ENCODE measurements at regions not wholly inside any gene's neighbourhood (a gene's known extent, or its start where the extent isn't known, plus 50 kb on each side); places are given as distances from the start of the nearest gene placed in this dataset.

- no peak for DNase-seq
Measured at GRCh38 chr5:21159510-21160059, 1171.6 kb upstream of the CDH18 start.

GRCh38 chr5:21154526-21154925 is 1166.5 kb upstream of the CDH18 start:
- no peak for DNase-seq

DNA sequence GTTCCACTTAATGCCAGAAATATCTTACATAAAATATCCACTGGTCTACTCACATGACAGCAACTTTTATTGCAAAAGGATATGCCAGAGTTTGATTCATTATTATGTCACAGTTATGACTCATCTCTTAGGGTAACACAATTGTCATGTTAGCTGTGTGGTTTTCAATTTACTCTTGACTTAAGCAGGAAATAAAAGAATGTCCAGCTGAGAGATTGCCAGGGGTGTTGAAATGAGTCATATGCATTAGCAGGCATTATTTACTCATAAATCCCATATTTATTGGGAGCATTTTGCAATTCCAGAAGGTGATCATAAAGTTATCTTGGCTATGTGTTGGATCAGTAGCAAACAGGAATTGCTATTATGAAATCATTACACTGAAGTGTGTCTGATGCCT is 1164.6 kb upstream of the CDH18 start:
- DNase-seq = peak; percentile 62

DNA sequence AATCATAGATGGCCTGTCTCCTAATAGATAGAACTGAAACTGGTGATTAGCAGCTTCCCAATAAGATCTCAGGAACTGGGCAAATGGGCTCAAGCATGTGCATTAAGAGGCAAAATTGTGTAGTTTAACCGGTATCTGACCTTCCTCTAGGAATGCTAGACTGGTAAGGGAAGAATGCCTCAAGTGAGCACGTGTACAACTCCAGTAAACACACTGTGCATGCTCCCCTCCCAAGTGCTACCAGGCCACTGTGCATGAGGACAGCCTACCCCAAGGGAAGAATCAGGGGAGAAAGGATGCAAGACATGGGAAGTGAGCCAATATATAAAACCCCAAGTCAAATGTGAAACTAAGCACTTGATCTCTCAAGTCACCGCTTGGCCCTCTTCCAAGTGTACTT is 1157.4 kb upstream of the CDH18 start:
- no peak for DNase-seq

GRCh38 chr5:21143686-21144085 is 1155.7 kb upstream of the CDH18 start:
- DNase-seq = no peak

DNA sequence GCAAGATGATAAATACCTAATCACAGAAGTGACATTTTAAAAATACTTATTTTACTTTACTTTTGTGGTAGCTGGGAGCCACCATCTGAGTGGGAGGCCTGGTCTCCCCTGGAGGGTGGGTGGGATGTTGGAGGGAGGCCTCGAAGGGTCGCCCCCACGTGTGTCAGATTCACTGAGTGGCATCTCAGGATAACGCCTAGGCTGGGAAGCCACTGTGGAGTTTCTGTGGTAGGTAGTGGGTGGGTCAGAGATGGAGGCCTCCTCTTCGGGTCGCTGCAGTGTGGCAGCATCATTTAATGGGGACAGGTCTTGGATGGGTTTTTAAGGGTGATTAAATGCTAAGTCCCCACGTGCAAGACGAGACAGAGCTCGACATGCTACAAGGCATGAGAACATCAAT is 1154.8 kb upstream of the CDH18 start:
- DNase-seq = no peak

DNA sequence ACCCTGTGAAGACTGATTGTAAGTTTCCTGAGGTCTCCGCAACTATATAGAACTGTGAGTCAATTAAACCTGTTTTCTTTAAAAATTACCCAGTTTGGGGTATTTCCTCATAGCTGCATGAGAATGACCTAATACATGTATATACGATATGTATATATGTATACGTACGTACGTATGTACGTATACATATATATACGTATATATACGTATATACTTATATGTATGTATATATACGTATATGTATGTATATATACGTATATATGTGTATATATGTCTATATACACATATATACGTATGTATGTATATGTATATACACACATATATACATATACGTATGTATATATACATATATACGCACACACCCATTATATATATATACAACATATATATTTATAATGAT is 1153.0 kb upstream of the CDH18 start:
- DNase-seq = no peak

DNA sequence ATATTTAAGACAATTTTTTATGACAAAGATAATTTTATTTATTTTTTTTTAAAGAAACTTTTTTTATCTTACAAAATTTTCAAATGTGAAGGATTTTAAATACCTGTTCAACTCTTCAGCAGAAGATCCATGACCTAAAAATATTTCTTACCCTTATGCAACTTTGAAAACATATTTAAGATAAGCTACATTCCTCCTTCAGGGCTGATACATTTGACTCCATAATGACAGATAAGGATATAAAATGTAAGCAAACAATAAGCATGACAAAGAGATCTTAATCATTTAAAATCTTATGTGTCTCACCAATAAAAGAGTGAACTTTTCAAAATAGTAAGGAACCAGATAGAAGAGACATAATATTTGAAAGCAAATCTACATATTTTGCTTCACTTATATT is 1138.2 kb upstream of the CDH18 start:
- DNase-seq = no peak

DNA sequence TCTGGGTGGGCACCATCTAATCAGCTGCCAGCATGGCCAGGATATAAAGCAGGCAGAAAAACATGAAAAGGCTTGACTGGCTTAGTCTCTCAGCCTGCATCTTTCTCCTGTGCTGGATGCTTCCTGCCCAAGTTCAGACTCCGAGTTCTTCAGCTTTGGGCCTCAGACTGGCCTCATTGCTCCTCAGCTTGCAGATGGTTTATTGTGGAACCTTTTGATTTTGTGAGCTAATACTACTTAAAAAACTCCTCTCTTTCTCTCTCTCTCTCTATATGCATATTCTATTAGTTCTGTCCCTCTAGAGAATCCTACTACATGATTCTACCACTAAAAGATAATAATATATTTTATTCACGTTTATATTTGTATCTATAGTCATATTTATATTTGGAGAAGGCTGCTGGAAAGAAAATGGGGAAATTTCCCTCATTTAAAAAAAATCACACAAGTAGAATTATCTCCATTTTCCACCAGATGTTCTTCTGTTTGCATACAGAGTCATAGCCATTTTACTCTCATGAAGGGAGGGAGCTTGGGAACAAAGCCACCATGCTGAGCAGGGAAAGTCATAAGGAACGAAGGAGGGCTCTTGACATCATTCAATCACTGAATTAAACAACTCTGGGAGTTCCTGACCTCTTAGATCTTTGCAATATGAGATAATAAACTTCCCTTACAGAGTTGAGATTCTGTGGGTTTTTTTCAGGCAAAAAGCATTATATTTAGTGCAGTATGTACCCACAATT is 1137.4 kb upstream of the CDH18 start:
- no peak for DNase-seq

- DNase-seq = no peak
Measured at GRCh38 chr5:21121213-21121612, 1133.2 kb upstream of the CDH18 start.

DNA sequence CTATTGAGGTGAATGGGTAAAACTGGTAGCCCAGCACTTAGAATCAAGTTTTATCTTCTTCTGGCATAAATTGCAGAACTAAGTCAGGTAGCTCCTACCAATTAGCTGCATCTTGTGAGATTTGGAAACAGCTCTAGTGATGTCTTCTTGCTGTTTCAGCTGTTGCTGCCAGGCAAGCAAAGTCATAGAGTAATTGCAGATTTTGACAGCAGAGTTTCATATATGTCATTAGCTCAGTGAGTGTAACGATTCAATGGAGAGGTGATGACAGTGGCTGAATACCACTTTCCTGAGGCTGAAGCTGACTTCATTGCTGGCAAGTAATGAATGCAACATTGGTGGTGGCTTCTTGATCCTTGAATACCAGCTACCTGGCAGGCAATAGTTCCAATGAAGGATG is 1109.7 kb upstream of the CDH18 start:
- no peak for DNase-seq

DNA sequence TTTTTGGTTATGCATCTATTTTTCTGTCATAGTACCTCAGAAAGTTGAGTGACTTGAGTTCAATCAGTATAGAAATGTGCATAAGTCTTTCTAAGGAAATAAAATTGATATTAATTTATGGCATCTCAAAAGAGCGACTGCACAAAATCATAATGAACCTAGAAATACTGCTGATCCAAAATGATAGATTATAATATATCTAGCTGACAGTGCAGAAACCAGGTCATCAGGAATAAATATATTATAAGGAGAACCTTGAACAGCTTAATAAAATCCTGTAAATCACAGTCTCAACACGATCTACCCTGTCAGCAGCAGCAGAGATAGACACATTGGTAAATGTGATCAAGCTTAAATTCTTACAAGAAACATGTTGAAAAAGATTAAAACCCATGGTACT is 1106.6 kb upstream of the CDH18 start:
- DNase-seq = no peak

DNA sequence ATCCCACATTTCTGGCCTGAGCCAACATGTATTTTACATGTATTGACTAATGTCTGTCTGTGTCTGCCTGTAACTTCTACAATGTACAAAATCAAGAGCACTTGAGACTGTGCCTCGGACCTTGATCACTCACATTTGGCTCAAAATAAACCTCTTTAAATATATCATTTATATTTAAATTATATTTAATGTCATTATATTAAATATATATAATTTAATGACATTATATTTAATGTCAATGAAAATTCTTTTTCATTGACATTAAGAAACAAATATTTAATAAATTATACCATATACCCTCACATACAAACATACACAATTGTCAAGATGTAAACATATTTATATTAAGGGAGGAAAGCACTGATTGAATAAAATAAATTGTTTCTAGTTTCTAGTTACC is 1099.8 kb upstream of the CDH18 start:
- no peak for DNase-seq

DNA sequence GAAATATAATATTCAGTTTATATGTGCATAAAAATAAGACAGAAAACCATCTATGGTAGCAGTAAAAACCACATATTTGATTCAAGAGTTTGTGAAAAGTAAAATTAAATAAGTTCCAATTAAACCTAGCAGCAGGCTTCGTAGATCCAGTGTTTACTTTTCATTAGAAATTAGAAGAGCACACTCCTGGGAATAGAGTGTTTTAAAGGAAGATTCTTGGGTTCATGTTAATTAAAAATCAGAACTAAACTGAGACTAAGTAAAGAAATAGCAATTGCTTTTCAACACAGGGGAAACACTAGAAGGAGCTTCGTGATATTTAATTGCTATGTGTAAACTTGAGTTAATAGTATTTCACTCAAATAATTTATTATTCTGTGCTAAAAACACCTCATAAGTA is 1097.8 kb upstream of the CDH18 start:
- DNase-seq = no peak

- DNase-seq = no peak
Measured at GRCh38 chr5:21071986-21072385, 1084.0 kb upstream of the CDH18 start.

GRCh38 chr5:21071421-21071820 is 1083.4 kb upstream of the CDH18 start:
- no peak for DNase-seq

DNA sequence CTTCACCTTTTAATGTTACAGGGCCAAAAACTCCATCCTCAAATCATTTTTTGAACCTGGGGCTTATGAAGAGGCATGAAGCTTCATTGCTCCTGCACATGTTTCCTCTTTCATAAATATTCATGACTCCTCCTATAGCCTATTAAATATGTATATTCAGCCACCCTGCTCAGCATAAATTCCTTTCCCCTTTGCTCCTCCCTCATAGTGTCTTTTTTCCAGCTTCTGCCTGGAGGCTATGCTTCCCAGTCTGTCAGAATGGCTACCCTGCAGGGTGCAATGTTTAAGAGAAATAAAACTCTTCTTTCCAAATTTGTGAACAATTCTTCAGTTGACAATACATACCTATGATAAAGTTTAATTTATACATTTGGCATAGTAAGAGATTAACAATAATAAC is 1082.9 kb upstream of the CDH18 start:
- no peak for DNase-seq

- DNase-seq = no peak
Measured at GRCh38 chr5:21067724-21068123, 1079.7 kb upstream of the CDH18 start.

DNA sequence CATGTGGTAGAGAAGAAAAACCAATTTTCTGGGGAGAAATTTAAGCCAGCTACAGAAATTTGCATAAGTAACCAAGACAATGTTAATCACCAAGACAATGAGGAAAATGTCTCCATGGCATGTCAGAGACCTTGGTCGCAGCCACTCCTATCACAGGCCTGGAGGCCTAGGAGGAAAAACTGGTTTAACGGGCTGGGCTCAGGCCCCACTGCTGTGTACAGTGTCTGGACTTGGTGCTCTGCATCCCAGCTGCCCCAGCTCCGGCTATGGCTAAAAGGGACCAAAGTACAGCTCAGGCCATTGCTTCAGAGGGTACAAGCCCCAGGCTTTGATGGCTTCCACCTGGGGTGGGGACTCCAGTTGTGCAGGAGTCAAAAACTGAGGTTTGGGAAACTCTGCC is 1075.1 kb upstream of the CDH18 start:
- no peak for DNase-seq

GRCh38 chr5:21058289-21058688 is 1070.3 kb upstream of the CDH18 start:
- DNase-seq = no peak

- no peak for DNase-seq
Measured at GRCh38 chr5:21051945-21052344, 1063.9 kb upstream of the CDH18 start.

- peak; percentile 90 for DNase-seq
Measured at GRCh38 chr5:21049901-21050300, 1061.9 kb upstream of the CDH18 start.

GRCh38 chr5:21030981-21031380 is 1043.0 kb upstream of the CDH18 start:
- no peak for DNase-seq

DNA sequence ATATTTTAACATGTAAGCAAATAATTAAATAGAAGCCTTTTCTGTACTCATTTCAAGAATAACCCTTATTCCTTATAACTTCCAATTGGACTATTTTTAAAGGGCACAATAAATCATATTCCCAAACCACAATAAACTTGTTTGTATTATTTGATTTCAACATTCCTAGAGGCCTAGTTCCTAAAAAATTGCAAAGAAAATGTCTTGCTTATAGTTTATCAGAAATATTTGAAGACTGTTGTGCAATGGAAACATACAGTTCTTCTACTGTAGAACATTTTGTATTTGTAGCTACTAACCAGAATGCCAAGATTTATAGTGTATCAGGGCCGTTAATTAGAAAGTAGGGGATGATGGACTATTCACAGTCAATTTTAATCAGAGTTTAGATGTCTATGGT is 1037.0 kb upstream of the CDH18 start:
- no peak for DNase-seq

DNA sequence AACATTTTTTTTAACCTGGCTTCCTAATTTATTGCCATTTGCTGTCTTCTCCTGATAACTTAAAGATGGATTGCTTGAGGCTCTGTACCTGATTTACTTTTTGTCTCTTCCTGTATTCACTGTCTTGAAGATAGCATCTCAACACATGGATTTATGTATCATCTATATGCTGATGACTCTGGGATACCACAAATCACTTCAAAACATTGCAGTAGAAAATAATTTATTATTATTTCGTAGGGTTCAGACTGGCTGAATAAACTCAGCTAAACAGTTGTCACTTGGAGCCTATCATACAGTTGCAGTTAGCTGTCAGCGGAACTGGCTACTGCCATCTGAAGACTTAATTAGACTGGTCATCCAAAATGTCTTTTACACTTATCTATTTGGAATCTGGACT is 1025.2 kb upstream of the CDH18 start:
- DNase-seq = no peak

All from NCI-H2029 (cell line).